ENCODE measurements at regions not wholly inside any gene's neighbourhood (a gene's known extent, or its start where the extent isn't known, plus 50 kb on each side); places are given as distances from the start of the nearest gene placed in this dataset.

GRCh38 chr5:50964746-50965653 lies 298.6 kb downstream of the PARP8 start:
- DNase-seq = no peak

GRCh38 chr5:50965654-50966375 lies 299.4 kb downstream of the PARP8 start:
- DNase-seq = no peak

GRCh38 chr5:50967009-50967562 lies 300.6 kb downstream of the PARP8 start:
- no peak for DNase-seq

GRCh38 chr5:50967563-50968355 lies 301.3 kb downstream of the PARP8 start:
- no peak for DNase-seq

GRCh38 chr5:50968356-50969149 lies 302.1 kb downstream of the PARP8 start:
- no peak for DNase-seq

GRCh38 chr5:50969151-50970031 lies 303.0 kb downstream of the PARP8 start:
- no peak for DNase-seq

- no peak for DNase-seq
Observed at GRCh38 chr5:50975840-50976239, 309.4 kb downstream of the PARP8 start.

- DNase-seq = no peak
Observed at GRCh38 chr5:50978924-50979323, 312.5 kb downstream of the PARP8 start.

GRCh38 chr5:50984640-50985039 lies 318.2 kb downstream of the PARP8 start:
- DNase-seq = no peak

- DNase-seq = no peak
Observed at GRCh38 chr5:50990296-50990924, 324.0 kb downstream of the PARP8 start.

- DNase-seq = no peak
Observed at GRCh38 chr5:50995285-50995942, 329.0 kb downstream of the PARP8 start.

GRCh38 chr5:51001227-51001923 lies 334.9 kb downstream of the PARP8 start:
- DNase-seq = no peak

- DNase-seq = no peak
Observed at GRCh38 chr5:51002368-51002767, 335.9 kb downstream of the PARP8 start.

- DNase-seq = no peak
Observed at GRCh38 chr5:51013036-51013435, 346.6 kb downstream of the PARP8 start.

- DNase-seq = no peak
Observed at GRCh38 chr5:51018423-51018822, 352.0 kb downstream of the PARP8 start.

- no peak for DNase-seq
Observed at GRCh38 chr5:51024263-51024662, 357.8 kb downstream of the PARP8 start.

GRCh38 chr5:51027271-51027670 lies 356.0 kb upstream of the ISL1 start:
- no peak for DNase-seq

GRCh38 chr5:51028394-51028793 lies 354.9 kb upstream of the ISL1 start:
- no peak for DNase-seq

- no peak for DNase-seq
Observed at GRCh38 chr5:51033215-51033614, 350.0 kb upstream of the ISL1 start.

All from stimulated activated CD4-positive, alpha-beta T cell treated with anti-CD3 and anti-CD28 coated beads, Interleukin-4, amount 100 ng/mL, for 24 hours (primary cell).